ENCODE measurements at regions not wholly inside any gene's neighbourhood (a gene's known extent, or its start where the extent isn't known, plus 50 kb on each side); places are given as distances from the start of the nearest gene placed in this dataset.

DNA sequence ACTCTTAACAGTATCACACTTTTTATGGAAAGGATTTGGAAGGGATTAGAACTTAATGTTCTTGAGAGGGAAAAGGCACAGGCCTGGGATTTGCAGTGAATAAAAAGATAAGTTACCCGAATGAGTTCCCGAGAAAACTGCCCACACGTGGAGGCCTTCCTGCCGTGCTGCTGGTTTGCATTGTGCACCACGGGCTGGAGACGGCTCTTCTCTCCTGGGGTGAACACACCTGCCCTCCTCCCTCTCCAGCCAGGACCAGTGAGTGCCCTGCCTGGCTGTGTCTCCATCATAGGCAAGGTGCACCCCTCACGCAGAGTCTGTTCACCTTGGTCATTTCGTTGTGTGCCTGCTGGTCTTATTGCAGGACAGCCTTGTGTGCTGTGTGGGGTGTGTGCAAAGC lies 336.3 kb upstream of the SHH start:
- DNase-seq = no peak

DNA sequence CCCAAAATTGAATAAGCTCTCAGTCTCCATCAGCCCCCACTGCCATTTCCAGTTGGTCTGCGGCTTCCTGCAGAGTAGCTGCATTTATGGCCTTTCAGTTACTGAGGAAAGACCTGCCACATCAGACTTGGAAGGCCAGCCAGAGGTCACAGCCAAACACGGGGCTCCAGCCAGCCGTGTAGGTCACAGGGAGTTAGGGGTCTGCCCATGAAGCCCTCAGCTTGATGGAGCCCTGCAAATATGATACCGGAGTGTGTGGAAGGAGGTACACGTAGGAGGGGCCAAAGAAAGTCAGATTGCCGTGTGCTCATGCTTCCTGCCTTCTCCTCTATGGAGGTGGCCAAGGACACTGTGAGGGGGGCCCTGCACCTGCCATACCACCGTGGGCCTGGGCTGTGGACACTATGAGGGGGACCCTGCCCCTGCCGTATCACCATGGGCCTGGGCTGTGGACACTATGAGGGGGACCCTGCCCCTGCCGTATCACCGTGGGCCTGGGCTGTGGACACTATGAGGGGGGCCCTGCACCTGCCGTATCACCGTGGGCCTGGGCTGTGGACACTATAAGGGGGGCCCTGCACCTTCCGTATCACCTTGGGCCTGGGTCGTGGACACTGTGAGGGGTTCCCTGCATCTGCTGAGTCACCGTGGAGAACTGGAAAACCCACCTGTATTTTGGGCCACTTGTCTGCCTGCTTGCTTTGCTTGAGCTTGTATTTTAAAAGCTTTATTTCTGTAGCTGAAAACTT lies 335.7 kb upstream of the SHH start:
- no peak for DNase-seq

DNA sequence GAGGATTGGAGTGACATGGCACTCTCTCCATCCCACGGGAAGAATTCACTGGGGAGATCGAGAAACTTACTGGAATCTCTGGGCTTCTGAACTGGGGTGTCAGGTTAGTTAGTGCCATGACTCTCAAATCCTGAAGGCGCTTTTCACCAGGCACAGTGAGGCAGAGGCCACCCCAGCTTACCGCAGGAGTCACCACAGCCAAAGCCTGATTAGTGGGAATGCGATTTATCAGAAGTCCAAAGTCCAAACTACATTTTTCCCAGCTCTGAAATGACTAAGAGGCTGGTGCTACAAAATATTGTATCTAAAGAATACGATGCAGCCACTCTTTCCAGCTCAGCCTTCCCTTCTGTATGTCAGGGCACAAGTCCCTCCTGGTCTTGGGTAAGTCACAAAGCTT lies 334.8 kb upstream of the SHH start:
- DNase-seq = no peak

DNA sequence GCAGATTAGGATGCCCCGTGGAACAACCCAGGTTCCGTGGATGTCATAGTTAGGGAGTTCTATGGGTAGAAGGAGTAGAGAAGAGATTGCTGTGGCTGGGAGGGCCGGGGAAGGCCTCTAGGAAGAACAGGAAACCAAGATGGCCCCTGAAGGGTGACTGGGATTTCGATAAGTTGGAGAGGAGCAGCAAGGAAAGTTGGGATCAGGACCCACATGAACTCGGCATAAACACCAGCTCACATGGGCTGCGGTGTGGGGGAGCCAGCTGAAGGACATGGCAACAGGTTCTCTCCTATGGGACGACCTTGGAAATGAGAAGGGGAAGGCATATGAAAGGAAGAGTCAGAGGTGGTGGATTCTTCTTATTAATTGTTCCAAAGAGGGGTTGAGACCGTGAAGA lies 333.7 kb upstream of the SHH start:
- no peak for DNase-seq

DNA sequence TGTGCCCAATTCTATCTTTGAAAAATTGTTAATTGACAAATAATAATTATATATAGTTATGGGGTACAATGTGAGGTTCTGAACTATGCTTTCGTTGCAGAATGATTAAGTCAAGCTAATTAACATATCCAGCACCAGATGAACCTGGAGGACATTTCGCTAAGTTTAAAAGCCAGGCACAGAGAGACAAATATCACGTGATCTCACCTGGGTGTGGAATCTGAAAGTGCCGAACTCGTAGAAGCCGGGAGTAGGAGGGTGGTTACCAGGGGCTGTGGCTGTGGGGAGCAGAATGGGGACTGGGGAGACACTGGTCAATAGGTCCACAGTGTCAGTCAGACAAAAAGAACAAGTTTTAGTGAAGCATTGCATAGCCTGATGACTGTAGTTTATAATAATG lies 332.9 kb upstream of the SHH start:
- no peak for DNase-seq

DNA sequence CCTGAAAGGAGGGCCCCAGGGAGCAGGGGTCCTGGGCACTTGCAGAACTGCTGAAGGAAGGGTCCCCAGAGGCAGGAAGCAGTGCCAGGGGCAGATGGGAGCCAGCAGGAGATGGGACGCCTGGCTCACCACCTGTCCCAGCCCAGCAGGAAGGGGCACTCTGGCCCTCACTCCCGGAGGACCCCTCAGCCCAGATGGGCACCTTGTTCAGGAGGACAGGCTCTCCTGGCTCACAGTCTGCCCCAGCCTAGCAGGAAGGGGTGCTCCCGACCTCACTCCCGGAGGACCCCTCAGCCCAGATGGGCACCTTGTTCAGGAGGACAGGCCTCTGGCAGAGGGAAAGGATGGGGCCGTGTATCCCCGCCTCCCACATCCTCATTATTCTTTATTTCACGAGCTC lies 331.4 kb upstream of the SHH start:
- no peak for DNase-seq

DNA sequence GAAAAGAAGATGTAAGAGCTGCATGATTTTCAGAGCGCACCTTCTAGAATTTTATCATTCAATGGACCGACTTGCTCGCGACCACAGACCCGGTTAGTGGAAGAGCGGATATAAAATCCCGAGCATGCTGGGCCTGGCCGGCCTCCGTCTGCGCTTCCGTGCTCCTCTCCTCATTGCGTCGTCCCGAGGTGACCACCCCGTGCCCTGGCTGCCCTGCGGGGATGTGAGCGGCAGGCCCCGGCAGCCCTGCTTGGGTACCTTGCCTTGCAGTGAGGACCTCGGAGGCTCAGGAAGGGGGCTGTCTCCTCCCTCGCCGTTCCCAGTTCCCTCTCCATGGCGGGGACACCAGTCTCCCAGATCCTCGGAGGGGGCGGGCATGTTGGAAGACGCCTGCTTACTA lies 330.9 kb upstream of the SHH start:
- DNase-seq = no peak

DNA sequence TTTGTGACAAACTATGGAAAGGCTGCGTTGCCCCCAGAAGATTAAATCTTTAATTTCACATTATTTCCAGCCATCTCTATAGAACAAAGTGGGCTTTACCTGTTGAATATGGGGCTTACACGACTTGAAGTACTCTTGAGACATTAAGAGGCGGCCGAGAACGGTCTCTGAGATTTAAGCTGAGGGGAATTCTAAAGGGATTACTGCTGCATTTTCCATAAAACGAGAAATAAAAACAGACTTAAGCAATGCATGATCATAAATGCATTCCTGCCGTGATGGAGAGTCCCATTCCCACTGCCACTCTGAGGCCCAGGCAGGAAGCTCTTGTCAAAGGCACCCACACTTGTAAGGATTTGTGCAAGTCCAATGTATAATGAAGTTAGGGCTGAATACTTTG lies 329.7 kb upstream of the SHH start:
- DNase-seq = no peak

DNA sequence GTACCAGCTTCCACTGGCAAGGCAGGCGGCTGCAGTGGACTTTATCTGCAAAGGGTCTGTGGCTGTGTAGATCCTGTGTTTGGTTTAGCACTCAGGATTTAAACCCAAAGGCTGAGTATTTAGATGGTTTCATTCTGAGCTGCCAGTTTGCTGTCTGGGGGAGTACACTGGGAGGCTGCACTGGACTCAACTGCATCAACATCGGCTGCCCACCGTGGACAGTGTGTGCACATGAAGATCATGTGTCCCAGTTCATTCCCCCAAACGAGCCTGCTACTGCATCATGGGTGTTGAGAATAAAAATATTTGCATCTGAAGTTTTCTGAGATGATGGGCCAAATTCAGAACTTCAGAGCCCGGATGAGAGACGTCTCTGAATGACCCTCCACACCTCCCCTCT lies 328.6 kb upstream of the SHH start:
- no peak for DNase-seq

DNA sequence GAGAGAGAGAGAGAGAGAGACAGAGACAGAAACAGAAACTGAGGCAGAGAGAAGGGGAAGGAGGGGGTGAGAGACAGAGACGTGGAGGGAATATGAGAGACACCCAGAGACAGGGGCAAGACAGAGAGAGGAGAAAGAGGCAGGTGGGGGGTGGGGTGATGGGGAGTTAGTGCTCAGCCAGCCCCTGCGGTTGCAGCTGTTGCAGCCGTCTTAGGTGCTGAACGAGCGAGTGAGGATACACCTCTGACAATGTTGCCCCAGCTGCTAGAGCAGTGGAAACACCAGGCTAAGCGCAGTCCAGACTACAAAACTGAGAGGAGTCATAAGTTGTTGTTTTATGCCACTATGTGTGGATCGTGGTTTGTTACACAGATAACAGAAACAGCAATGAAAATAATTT lies 328.2 kb upstream of the SHH start:
- no peak for DNase-seq

DNA sequence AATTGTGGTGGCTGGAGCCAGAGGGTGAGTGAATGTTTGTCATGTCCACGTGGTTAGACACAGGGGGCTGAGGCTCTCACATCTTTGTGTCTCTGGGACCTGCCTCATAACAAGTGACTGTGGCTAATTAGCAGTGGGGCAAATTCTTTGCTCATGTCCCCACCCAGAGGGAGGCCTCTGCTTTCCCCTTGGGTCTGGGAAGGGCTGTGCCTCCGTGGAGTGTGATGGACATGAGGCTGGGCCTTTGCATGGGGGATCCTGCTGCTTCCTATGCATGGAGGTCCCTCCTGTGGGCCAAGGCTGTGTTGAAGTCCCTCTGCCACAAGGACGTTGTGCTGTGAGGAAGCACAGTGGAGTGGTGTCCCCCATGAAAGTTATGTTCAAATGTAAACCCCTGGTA lies 327.4 kb upstream of the SHH start:
- no peak for DNase-seq

DNA sequence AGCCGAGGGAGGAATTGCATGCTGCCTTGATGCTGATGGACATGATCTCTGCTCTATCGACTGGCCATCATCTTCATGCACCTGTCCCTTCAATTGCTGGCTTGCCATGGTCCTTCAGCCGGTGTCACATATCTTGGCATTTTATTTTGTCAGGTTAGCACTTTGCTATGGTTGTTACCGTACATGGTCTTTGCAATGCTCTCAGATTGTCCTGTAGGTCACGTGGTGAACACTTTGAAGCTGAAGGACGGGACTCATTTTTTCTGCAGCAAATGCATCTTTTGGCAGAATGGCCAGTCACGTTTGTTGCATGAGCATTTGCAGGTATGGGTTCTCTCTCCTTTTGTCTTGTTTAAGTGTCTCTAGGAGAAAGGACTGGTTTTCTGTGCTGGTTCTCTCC lies 326.8 kb upstream of the SHH start:
- DNase-seq = no peak

DNA sequence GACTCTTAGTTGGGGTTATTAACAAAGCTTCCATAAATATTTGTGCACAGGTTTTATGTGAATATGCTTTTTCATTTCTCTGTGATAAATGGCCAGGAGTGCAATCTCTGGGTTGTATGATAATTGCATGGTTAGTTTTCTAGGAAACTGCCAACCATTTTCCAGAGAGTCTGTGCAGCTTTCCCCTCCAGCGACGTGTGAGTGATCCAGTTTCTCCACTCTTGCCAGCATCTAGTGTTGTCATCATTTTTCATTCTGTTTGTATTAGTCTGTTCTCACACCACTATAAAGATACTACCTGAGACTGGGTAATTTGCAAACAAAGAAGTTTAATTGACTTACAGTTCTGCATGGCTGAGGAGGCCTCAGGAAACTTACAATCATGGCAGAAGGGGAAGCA lies 319.6 kb upstream of the SHH start:
- no peak for DNase-seq

DNA sequence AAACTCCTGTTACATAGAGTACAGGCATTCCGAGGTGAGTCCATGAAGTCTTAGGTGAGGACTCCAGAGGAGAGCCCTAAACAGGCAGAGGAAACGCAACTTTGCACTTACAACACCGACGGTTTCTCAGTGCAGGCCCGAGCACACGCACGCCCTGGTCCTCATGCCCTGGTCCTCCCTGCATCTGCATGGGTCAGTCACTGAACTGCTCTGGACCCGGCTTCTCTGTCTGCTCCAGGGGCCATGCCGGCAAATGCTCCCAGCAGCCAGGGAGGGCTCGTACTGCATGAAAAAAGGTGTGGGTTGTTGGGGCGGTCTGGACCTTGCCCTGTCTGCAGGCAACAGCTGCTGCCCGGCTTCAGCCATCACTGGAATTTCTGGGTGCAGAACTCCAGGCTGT lies 317.3 kb upstream of the SHH start:
- DNase-seq = no peak

DNA sequence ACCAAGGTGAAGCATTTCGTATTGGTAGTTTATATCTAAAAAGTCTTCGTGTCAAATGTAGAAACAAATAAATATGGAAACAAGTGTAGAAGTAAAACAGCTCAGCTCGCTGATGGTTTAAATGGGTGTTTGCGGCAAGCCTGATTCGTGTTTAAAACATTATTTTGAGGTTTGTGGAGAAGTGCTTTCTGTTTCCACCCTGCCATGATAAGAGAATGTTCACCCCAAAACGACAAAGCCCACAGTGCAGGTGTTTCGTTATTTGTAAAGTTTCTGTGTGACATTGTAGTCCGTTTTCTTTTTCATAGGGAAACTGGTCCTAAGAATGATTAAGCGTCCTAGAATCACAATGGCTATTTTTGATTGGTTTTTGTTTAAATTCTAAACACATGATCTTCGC lies 316.2 kb upstream of the SHH start:
- DNase-seq = no peak

DNA sequence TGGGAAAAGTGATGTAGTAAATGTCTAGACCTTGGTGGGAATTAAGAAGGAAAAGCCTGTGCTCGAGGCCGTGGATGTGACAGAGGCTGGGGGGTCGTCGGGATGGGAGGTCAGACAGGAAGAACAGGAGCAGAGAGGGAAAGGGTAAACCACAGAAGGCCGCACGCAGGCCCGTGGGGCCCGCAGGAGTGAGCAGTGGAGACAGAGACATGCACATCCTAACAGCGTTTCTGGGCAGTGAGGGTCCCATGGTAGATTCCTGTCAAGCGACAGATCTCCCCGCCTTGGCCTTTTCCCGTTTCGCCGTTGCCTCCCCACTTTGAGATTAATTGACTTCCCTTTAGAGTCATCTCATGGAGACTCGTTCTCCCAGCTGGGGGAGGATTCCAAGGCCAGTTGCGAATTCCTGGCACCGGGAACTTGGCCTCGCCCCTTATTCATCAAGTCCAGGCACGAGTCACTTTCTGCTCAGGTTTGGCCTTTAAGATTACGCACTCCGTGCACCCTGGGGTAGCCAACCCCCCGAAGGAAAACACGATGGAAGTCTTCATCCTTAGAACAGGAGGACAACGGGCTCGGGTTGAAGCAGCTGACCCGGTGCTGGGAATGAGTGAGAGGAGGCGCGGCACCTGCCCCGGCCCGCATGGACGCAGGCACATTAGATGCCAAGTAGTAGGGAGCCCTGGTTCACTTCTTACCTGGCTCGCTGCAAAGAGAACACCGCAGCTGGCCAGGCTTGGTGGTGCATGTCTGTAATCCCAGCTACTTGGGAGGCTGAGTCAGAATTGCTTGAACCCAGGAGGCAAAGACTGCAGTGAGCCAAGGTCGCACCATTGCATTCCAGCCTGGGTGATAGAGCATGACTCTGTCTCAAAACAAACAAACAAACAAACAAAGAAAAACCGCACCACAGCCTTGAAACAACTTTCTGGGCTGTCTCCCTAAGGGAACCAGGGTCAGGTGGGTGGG lies 315.2 kb upstream of the SHH start:
- no peak for DNase-seq

DNA sequence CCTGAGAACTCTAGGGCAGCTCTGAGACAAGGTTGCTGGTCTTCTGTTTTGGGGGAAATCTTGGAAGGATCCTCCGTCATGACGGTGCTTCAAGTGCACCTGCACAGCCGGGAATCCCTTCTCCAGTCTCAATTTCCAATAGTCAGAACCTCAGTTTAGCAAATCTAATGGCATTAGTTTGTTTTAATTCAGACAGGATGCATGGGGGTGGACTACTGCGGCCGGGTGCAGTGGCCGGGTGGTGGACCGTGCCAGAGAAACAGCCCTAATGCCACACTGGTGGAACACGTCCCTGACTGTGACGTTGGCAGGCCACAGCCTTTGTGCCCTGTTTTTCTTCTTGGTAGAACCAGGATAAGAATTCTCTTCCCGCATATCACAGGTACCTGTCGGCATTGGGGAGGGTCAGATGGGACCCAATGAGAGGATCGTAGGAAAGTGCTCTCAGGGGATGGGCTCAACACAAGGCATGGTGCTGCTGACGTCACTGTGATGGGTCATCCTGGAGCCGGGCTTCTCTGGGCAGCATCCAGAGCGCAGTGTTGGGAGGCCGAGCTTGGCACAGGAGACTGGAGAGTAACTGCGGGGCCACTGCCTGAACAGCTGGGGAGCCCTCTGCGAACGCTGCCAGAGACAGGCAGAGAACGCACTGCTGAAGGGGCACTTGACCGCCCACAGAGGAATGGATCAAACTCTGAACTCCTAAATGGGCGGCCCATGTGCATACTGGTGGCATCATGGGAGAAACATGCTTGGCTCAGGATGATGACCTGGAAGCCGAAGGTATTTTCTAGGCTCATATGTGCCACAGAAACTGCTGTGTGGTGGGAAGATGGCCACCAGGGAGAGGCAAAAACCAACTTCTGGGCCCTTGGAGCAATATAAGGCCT lies 313.8 kb upstream of the SHH start:
- DNase-seq = no peak

DNA sequence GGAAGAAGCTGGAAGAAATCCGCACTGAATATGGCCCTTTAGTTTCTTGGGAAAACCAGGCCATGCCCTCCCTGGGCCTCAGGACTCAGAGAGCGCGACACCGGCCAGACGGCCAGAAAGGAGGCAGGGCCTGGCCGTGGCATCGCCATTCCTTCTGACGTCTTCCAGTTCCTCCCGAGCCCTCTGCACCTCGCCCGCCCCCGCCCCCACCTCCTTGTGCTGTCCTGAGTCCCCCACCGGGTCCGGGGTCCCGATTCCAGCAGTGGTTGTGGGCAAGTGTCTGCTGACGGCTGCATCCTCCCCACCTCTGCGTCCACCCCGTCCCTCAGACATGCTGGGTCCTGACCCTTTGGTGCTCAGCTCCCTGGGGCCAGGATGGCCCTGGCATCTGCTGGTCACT lies 312.1 kb upstream of the SHH start:
- DNase-seq = no peak

DNA sequence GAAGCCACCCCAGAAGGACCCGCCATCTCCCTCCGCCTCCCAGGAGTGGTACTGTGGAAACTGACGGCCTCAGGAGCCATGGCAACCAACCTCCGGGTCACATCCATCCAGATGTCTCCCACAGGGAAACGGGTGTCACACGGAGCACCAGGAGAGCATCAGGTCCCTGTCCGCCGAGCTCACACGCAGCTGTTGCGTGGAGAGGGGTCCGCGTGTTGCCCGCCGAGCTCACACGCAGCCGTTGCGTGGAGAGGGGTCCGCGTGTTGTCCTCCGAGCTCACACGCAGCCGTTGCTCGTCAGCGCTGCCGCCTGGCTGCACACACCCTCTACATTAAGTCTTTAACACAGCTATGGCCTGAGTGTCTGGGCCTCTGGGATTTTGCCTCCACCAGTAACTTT lies 311.1 kb upstream of the SHH start:
- DNase-seq = no peak

DNA sequence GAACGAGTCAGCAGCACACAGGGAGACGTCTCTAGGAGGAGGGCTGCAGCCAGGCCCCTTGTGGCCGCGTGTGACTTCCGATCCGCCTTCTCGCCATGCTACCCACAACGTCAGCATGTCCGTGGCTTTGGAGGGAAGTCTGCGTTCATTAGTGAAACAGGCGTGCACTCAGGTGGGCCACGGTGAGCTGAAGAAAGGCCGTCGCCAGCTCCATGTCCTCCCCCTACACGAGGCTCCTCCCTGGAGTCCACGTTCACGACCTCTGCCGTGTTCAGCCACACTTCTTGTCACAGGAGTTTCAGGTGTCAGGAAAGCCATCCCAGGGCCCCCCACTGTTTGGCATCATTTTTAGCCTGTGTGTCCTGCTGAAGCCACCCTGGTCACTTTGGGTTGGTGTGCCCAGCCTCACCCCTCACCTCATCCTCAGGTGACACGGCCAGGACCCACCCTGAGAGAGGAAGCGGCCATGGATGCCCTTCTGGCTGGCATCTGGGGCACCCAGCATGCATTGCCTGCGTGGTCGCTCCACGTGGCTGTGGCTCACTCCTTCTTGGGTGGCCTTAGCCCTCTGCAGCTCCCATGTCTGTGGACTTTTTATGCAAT lies 310.6 kb upstream of the SHH start:
- no peak for DNase-seq

DNA sequence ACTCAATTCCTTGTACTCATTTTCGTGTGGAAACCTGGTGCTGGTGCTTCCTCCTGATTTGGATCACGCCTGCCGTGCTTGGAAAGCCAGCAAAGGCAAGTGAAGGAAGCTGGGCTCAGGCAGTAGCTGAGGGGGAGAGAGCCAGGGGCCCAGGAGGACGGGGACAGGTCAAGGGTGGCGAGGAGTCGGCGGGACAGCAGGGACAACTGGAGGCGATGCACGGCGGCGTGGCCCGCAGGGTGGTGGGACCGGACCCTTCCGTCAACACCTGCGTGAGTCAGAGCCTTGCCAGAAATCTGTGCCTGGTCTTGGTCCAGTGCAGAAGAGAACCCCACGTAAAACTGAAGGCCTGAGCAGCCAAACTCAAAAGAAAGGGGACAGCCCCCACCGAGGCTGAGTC lies 309.7 kb upstream of the SHH start:
- DNase-seq = no peak

DNA sequence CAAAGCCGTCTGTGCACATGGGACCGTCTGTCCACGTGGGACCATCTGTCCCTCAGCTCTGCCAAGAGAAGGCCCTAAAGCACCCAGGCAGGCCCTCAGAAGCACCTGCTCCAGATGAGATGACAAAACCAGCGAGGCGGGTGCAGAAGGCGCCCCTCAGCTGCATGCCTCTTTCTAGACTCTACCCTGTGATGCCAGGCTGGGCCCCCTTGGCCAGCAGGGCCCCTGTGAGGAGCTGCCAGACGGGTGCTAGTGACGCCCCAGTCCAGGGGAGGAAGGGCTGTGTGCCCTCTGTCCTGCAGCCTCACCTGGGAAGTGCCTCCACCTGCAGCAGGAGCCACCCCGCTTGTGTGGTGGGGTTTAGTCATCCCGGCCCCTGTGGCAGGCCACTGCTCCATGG lies 309.2 kb upstream of the SHH start:
- no peak for DNase-seq

DNA sequence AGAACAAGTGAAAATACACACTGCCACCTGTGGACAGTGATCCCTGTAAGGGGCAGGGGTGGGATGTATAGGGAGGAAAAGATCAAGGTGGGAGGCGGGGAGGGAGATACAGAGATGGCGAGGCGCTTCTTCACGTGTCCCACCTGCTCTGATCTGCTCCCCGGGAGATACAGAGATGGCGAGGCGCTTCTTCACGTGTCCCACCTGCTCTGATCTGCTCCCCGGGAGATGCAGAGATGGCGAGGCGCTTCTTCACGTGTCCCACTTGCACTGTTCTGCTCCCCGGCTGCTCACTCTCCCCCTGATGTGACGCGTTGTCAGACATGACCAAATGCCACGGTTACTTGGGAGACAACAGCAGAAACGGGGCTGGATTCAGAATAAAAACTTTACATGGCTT lies 308.3 kb upstream of the SHH start:
- DNase-seq = no peak

Measured in dermis blood vessel endothelial cell (primary cell).